RWPE2 (cell line): ENCODE measurements at regions not wholly inside any gene's neighbourhood (a gene's known extent, or its start where the extent isn't known, plus 50 kb on each side); places are given as distances from the start of the nearest gene placed in this dataset.
A peak's percentile ranks its signal among the peaks of the same experiment; 100 is the strongest.

Experiments used
- ATAC-seq: fragments of 200-7000 bp; cut with Tn5 transposase; 3 replicates; pipeline ENCODE4 v1.9.1; 2021; ENCODE audit warnings: low read depth
- DNase-seq: peaks from one replicate; pipeline ENCODE4 v3.0.0-alpha.2; 2020; ENCODE audit warnings: low spot score
- H3K27ac ChIP-seq: fragments of 450-650 bp; 2 replicates; pipeline ENCODE4 v1.5.1; 2017; ENCODE audit warnings: mild to moderate bottlenecking; ENCODE audit not compliant: poor library complexity, severe bottlenecking
- H3K27me3 ChIP-seq: fragments of 250-450 bp; sonication (Bioruptor Pico); 2 replicates; pipeline ENCODE4 v1.5.1; 2021; ENCODE audit warnings: mild to moderate bottlenecking, moderate library complexity; ENCODE audit not compliant: insufficient read depth, poor library complexity, severe bottlenecking
- H3K36me3 ChIP-seq: fragments of 250-450 bp; sonication (Bioruptor Pico); 2 replicates; pipeline ENCODE4 v1.5.1; 2020; ENCODE audit warnings: low read depth, mild to moderate bottlenecking, moderate library complexity
- H3K4me1 ChIP-seq: fragments of 250-450 bp; sonication (Bioruptor Pico); 2 replicates; pipeline ENCODE4 v1.5.1; 2021; ENCODE audit warnings: mild to moderate bottlenecking, moderate library complexity; ENCODE audit not compliant: insufficient read depth, poor library complexity, severe bottlenecking
- H3K4me3 ChIP-seq: fragments of 250-450 bp; sonication (Bioruptor Pico); 2 replicates; pipeline ENCODE4 v1.5.1; 2021; ENCODE audit warnings: mild to moderate bottlenecking, moderate library complexity; ENCODE audit not compliant: severe bottlenecking
- H3K9me3 ChIP-seq: fragments of 250-450 bp; sonication (Bioruptor Pico); 2 replicates; pipeline ENCODE4 v1.5.1; 2021; ENCODE audit warnings: mild to moderate bottlenecking, moderate library complexity; ENCODE audit not compliant: severe bottlenecking
- CTCF ChIP-seq: fragments of 450-650 bp; IDR thresholded peaks from one replicate; pipeline ENCODE4 v1.5.1; 2017; ENCODE audit warnings: mild to moderate bottlenecking, moderate library complexity; ENCODE audit not compliant: poor library complexity, severe bottlenecking

GRCh38 chr14:66341239-66341638 is 144.9 kb upstream of the CCDC196 start:
- TF ChIP-seq CTCF, result no peak
- ATAC-seq (no peak), DNase-seq (no peak)
- H3K4me1 ChIP-seq, result peaks cover 3% of the 10 kb centered on the region
- H3K27ac ChIP-seq, result no peak overlapping the region
- peaks cover 4% of the 10 kb centered on the region for H3K27me3 ChIP-seq
- H3K9me3 ChIP-seq, result no peaks in the 10 kb centered on the region
- H3K36me3 ChIP-seq, result no peaks in the 10 kb centered on the region
- H3K4me3 ChIP-seq, result no peak overlapping the region

GRCh38 chr14:66345986-66346385 is 140.2 kb upstream of the CCDC196 start:
- Histone ChIP-seq H3K27ac (no peak overlapping the region), H3K36me3 (no peaks in the 10 kb centered on the region), H3K27me3 (peaks cover 10% of the 10 kb centered on the region), H3K4me1 (peaks cover 3% of the 10 kb centered on the region), H3K9me3 (no peaks in the 10 kb centered on the region), H3K4me3 (no peak overlapping the region)
- TF ChIP-seq CTCF, result no peak
- no peak for DNase-seq
- no peak for ATAC-seq

GRCh38 chr14:66351310-66351709 is 134.9 kb upstream of the CCDC196 start:
- TF ChIP-seq CTCF, result no peak
- no peak for ATAC-seq
- peaks cover 6% of the 10 kb centered on the region for H3K27me3 ChIP-seq

GRCh38 chr14:66359500-66359899 is 126.7 kb upstream of the CCDC196 start:
- no peak overlapping the region for H3K4me3 ChIP-seq
- no peak for ATAC-seq
- H3K36me3 ChIP-seq, result no peaks in the 10 kb centered on the region
- H3K27me3 ChIP-seq, result no peaks in the 10 kb centered on the region
- no peak overlapping the region for H3K27ac ChIP-seq
- DNase-seq, result no peak
- no peaks in the 10 kb centered on the region for H3K9me3 ChIP-seq
- no peaks in the 10 kb centered on the region for H3K4me1 ChIP-seq
- peak; percentile 91 for TF ChIP-seq CTCF

More at GRCh38 chr14:66351310-66351709, 134.9 kb upstream of the CCDC196 start:
- no peak overlapping the region for H3K27ac ChIP-seq
- H3K9me3 ChIP-seq, result no peaks in the 10 kb centered on the region
- no peaks in the 10 kb centered on the region for H3K36me3 ChIP-seq
- H3K4me3 ChIP-seq, result no peak overlapping the region
- no peak for DNase-seq
- H3K4me1 ChIP-seq, result no peaks in the 10 kb centered on the region

- no peak for TF ChIP-seq CTCF
- Histone ChIP-seq H3K4me1 (no peaks in the 10 kb centered on the region), H3K27me3 (no peaks in the 10 kb centered on the region), H3K9me3 (no peaks in the 10 kb centered on the region), H3K27ac (no peak overlapping the region), H3K36me3 (no peaks in the 10 kb centered on the region), H3K4me3 (no peak overlapping the region)
- ATAC-seq, result no peak
- DNase-seq, result no peak
Observed at GRCh38 chr14:66360366-66360926, 125.7 kb upstream of the CCDC196 start.
